ENCODE measurements at regions not wholly inside any gene's neighbourhood (a gene's known extent, or its start where the extent isn't known, plus 50 kb on each side); places are given as distances from the start of the nearest gene placed in this dataset.

DNA sequence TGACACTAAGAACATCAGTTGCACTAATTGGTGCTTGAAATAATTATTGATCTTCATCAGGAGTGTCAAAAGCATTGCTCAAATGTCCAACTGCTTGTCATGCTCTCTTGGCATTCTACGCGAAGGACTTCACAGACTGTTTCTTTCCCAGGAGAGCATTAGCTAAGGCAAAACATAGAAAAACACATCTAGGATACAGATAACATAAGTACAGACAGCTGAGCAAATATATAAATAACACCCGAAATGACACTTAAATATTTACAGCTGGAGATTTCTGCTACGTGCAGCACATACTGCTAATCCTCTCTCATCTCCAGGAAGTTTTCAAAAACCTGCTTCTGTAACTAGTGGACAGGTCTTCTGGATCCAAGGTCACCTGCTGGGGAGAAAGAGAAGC, 120.0 kb upstream of the PRMT8 start:
- TF ChIP-seq POLR2A (IDR thresholded peaks at IDR 0.05; ENCODE audit: low read depth) (no peak), EP300 (IDR thresholded peaks at IDR 0.05) (no peak)
- TF ChIP-seq, protein P1, sequence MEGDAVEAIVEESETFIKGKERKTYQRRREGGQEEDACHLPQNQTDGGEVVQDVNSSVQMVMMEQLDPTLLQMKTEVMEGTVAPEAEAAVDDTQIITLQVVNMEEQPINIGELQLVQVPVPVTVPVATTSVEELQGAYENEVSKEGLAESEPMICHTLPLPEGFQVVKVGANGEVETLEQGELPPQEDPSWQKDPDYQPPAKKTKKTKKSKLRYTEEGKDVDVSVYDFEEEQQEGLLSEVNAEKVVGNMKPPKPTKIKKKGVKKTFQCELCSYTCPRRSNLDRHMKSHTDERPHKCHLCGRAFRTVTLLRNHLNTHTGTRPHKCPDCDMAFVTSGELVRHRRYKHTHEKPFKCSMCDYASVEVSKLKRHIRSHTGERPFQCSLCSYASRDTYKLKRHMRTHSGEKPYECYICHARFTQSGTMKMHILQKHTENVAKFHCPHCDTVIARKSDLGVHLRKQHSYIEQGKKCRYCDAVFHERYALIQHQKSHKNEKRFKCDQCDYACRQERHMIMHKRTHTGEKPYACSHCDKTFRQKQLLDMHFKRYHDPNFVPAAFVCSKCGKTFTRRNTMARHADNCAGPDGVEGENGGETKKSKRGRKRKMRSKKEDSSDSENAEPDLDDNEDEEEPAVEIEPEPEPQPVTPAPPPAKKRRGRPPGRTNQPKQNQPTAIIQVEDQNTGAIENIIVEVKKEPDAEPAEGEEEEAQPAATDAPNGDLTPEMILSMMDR (IDR thresholded peaks at IDR 0.05): no peak

Measured in esophagus muscularis mucosa (tissue), 4 donors.